Thyroid gland (tissue), 4 donors: ENCODE measurements at regions not wholly inside any gene's neighbourhood (a gene's known extent, or its start where the extent isn't known, plus 50 kb on each side); places are given as distances from the start of the nearest gene placed in this dataset.

ENCODE experiments used
- CTCF ChIP-seq, 6 experiments: fragments of 200-600 bp in 3 of 6; fragments of 450-650 bp in 3 of 6; sonication (generic) in 3 of 6; IDR thresholded peaks; one replicate each; pipeline ENCODE4 v1.5.1; 2016 to 2019; ENCODE audit warnings: antibody characterized with exemption in 6 of 6, mild to moderate bottlenecking in 2 of 6, inconsistent platforms in 1 of 6, moderate library complexity in 1 of 6
- POLR2A ChIP-seq, 2 donors: fragments of 450-650 bp; IDR thresholded peaks; one replicate each; pipeline ENCODE4 v1.6.1; 2017; ENCODE audit warnings: antibody characterized with exemption in 2 of 2, mild to moderate bottlenecking in 2 of 2, moderate library complexity in 1 of 2

- no peak for TF ChIP-seq CTCF (IDR thresholded peaks at IDR 0.05)
- no peak for TF ChIP-seq POLR2A (IDR thresholded peaks at IDR 0.05)
Measured at GRCh38 chr5:17443333-17444130, 54.5 kb upstream of the TAF11L2 start.
